Fibroblast of gingiva (primary cell): ENCODE measurements at regions not wholly inside any gene's neighbourhood (a gene's known extent, or its start where the extent isn't known, plus 50 kb on each side); places are given as distances from the start of the nearest gene placed in this dataset.
"Not testable (repeated sequence)": the region's sequence is repeated elsewhere in the genome, so short reads cannot be mapped to it uniquely, and the experiment has no call there.

Source experiments
- DNase-seq: peaks from one replicate; pipeline ENCODE4 v3.0.0-alpha.2; 2011; ENCODE audit warnings: low read depth

- DNase-seq, result no peak
These were observed 232.9 kb downstream of the TM9SF2 start for GRCh38 chr13:99734013-99734693.

DNA sequence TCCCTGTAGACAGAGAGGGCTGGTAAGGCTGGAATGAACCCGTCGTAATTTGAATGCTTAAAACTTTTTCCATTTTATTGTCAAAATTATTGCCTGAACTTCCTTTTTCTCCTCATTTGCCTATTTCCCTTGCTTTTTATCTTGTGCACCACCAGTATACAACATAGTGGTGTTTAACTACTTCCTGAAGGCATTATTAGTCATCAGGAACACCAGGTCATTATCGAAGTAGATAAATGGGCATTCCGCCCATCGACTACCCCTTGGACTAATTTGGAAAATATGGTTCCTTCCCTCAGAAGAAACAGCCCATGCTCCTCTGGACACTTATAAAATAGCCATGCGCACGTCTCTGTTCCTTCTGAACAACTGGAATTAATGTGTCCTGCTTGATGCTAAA, 232.1 kb downstream of the TM9SF2 start:
- DNase-seq, result no peak

- DNase-seq, result no peak
These were observed 230.5 kb downstream of the TM9SF2 start for GRCh38 chr13:99731747-99732146.

GRCh38 chr13:99730403-99730802, 229.1 kb downstream of the TM9SF2 start:
- no peak for DNase-seq

GRCh38 chr13:99729745-99730144, 228.5 kb downstream of the TM9SF2 start:
- DNase-seq, result no peak

GRCh38 chr13:99727651-99728050, 226.4 kb downstream of the TM9SF2 start:
- not testable (repeated sequence) for DNase-seq

- no peak for DNase-seq
These were observed 225.1 kb downstream of the TM9SF2 start for GRCh38 chr13:99726282-99726894.

- no peak for DNase-seq
These were observed 224.4 kb downstream of the TM9SF2 start for GRCh38 chr13:99725644-99726043.

GRCh38 chr13:99724633-99725517, 223.6 kb downstream of the TM9SF2 start:
- no peak for DNase-seq

- no peak for DNase-seq
These were observed 222.6 kb downstream of the TM9SF2 start for GRCh38 chr13:99723878-99724277.

DNA sequence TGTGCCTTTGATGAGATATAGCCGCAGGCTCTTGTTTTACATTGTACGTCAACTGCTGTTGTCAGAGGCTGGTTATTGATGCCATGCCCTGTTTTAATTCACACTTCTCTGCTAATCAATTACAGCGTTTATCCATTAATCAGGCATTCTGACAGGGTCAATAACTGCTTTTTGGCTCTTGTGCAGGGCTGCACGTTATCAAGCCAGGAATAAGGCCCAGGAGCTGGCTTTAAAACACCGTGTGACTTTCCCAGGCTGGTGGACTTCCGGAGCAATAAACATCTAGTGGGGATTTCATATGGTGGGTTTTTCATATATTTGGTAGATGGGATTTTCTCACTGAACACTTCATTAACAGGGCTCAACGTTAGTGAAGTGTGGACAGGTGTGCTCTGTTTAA, 221.7 kb downstream of the TM9SF2 start:
- DNase-seq, result no peak

DNA sequence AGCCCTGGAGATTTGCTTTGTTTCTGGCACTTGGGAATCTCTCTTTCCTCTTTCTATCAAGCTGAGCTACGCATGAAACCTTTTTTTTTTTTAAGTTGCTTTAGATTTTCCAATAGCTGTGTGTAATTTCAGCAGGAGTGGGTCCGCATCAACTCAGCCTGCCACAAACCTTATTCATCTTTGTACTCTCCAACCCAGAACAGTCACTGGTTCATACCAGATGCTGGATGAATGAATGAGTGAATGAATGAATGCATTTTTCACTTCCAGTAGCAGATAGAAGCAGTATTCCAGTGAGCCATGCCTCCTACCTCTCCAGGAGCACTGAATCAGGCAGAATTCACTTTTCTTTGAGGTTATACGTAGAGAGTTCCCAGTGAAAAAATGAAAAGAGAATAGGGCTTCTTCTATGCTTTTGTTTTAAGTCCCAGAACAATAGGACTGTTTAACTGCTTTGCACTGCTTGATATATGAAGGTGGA, 221.1 kb downstream of the TM9SF2 start:
- DNase-seq, result no peak

GRCh38 chr13:99721606-99722337, 220.5 kb downstream of the TM9SF2 start:
- no peak for DNase-seq

DNA sequence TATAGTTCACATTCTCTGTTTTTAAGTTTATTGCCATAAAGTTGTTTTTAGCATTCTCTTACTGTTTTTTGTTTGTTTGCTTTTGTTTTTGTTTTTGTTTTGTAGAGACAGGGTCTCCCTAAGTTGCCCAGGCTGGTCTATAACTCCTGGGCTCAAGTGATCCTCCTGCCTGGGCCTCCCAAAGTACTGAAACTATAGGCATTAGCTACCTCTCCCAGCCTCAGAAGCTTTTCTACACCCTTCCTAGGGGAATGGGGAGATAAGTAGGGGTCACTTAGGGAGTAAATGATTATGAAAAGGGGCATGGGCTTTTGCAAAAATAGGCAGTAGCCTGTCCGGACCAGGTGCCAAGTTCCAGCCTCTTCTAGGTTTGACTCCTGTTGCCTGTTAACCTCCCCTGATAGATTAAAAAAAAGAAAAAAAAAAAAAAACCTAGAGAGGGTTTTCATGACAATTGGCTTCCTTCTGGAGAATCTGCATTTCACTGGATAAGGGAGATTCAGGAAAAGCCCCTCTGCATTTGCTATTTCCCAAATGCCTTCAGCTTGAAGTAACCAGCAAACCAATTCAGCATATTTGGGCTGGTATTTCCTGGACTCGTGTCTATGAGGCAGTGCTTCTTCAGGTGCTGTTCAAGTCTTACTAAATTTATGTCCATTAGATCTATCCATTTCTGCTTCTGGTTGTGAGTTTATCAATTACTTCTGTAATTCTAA, 216.8 kb downstream of the TM9SF2 start:
- no peak for DNase-seq

- no peak for DNase-seq
These were observed 207.9 kb downstream of the TM9SF2 start for GRCh38 chr13:99709134-99709533.

- DNase-seq, result no peak
These were observed 203.1 kb downstream of the TM9SF2 start for GRCh38 chr13:99704390-99704789.

DNA sequence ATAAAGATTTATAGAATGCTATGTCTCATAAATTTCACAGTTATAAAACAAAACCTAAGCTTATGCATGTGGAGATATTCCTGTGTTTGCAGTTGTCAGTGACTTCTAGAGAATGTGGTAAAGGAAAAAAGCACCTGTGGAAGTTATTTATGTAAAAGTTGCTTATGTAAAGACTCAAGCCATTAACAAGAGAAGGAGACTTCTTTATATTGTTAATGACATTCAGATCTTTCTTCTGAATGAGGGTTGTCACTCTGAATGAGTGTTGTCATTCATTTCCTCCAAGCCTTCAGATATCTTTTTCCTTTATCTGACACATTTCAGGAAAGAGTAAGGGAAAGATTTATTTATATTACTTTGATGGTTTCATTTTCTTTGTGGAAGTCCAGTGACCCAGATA, 202.6 kb downstream of the TM9SF2 start:
- no peak for DNase-seq

- DNase-seq, result no peak
These were observed 201.5 kb downstream of the TM9SF2 start for GRCh38 chr13:99702687-99703319.

DNA sequence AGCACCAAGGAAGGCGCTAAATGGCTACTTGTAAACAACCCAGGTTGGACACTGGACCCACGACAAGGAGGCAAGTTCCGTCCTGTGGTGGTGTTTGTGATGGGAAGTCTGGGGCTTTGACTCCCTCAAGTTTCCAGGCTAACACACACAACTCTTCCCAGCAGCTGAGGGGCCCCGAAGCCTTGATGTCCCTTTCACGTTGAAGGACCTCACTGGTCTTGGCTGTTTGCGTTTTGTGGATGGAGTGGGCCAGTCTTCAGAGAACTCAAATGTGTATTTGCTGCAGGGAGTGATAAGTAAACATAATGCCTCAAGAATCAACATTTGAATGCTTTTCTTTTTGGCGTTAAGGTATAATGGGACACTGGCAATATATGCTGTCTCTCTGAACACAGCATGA, 199.2 kb downstream of the TM9SF2 start:
- DNase-seq, result no peak

GRCh38 chr13:99698816-99699099, 197.5 kb downstream of the TM9SF2 start:
- no peak for DNase-seq
